ENCODE measurements at regions not wholly inside any gene's neighbourhood (a gene's known extent, or its start where the extent isn't known, plus 50 kb on each side); places are given as distances from the start of the nearest gene placed in this dataset.
"Not testable (repeated sequence)": the region's sequence is repeated elsewhere in the genome, so short reads cannot be mapped to it uniquely, and the experiment has no call there.

- Mint-ChIP-seq H3K27ac (no peak overlapping the region), H3K9me3 (no peaks in the 10 kb centered on the region), H3K36me3 (ENCODE audit: low read depth) (no peaks in the 10 kb centered on the region; the same call in 1 of the 2 replicates), H3K27me3 (ENCODE audit: insufficient read depth) (no peaks in the 10 kb centered on the region; the same call in 1 of the 2 replicates), H3K4me3 (no peak overlapping the region), H3K4me1 (ENCODE audit: low read depth) (peaks cover 23% of the 10 kb centered on the region)
- no peak for TF ChIP-seq CTCF (IDR thresholded peaks at IDR 0.05)
- DNase-seq, result no peak
Measured at GRCh38 chr5:143593723-143594122, 190.2 kb upstream of the NR3C1 start.

- Mint-ChIP-seq H3K27ac (no peak overlapping the region), H3K27me3 (ENCODE audit: insufficient read depth) (no peaks in the 10 kb centered on the region; the same call in 1 of the 2 replicates), H3K36me3 (ENCODE audit: low read depth) (no peaks in the 10 kb centered on the region; the same call in 1 of the 2 replicates)
Measured at GRCh38 chr5:143592648-143593047, 189.2 kb upstream of the NR3C1 start.

GRCh38 chr5:143588933-143589662 is 185.6 kb upstream of the NR3C1 start:
- no peaks in the 10 kb centered on the region for H3K9me3 Mint-ChIP-seq
- no peak overlapping the region for H3K4me3 Mint-ChIP-seq
- TF ChIP-seq CTCF (IDR thresholded peaks at IDR 0.05), result no peak
- H3K36me3 Mint-ChIP-seq (ENCODE audit: low read depth), result no peaks in the 10 kb centered on the region
- no peak for DNase-seq
- peaks cover 14% of the 10 kb centered on the region for H3K4me1 Mint-ChIP-seq (ENCODE audit: low read depth)
- H3K27me3 Mint-ChIP-seq (ENCODE audit: insufficient read depth), result peaks cover 4% of the 10 kb centered on the region
- no peak overlapping the region for H3K27ac Mint-ChIP-seq

More at GRCh38 chr5:143592648-143593047, 189.2 kb upstream of the NR3C1 start:
- no peak for DNase-seq
- Mint-ChIP-seq H3K9me3 (no peaks in the 10 kb centered on the region), H3K4me3 (no peak overlapping the region), H3K4me1 (ENCODE audit: low read depth) (peaks cover 23% of the 10 kb centered on the region)
- no peak for TF ChIP-seq CTCF (IDR thresholded peaks at IDR 0.05)

- H3K9me3 Mint-ChIP-seq; DNase-seq; H3K4me3 Mint-ChIP-seq; H3K27me3 Mint-ChIP-seq (ENCODE audit: insufficient read depth); H3K27ac Mint-ChIP-seq; H3K36me3 Mint-ChIP-seq (ENCODE audit: low read depth): not testable (repeated sequence)
- peaks cover 16% of the 10 kb centered on the region for H3K4me1 Mint-ChIP-seq (ENCODE audit: low read depth)
Measured at GRCh38 chr5:143588121-143588520, 184.6 kb upstream of the NR3C1 start.

GRCh38 chr5:143586781-143587362 is 183.4 kb upstream of the NR3C1 start:
- Mint-ChIP-seq H3K36me3 (ENCODE audit: low read depth) (no peaks in the 10 kb centered on the region), H3K27me3 (ENCODE audit: insufficient read depth) (peaks cover 4% of the 10 kb centered on the region), H3K27ac (no peak overlapping the region), H3K4me1 (ENCODE audit: low read depth) (peaks cover 23% of the 10 kb centered on the region), H3K9me3 (no peaks in the 10 kb centered on the region), H3K4me3 (no peak overlapping the region)
- no peak for DNase-seq
- TF ChIP-seq CTCF (IDR thresholded peaks at IDR 0.05), result no peak

GRCh38 chr5:143585970-143586369 is 182.5 kb upstream of the NR3C1 start:
- H3K27me3 Mint-ChIP-seq (ENCODE audit: insufficient read depth), result peaks cover 4% of the 10 kb centered on the region

More at GRCh38 chr5:143585970-143586369, 182.5 kb upstream of the NR3C1 start:
- Mint-ChIP-seq H3K36me3 (ENCODE audit: low read depth) (no peaks in the 10 kb centered on the region), H3K4me3 (no peak overlapping the region), H3K9me3 (no peaks in the 10 kb centered on the region), H3K27ac (no peak overlapping the region), H3K4me1 (ENCODE audit: low read depth) (peaks cover 23% of the 10 kb centered on the region)
- TF ChIP-seq CTCF (IDR thresholded peaks at IDR 0.05), result no peak
- DNase-seq, result no peak
